C1 segment of cervical spinal cord (tissue), 14 donors: ENCODE measurements at regions not wholly inside any gene's neighbourhood (a gene's known extent, or its start where the extent isn't known, plus 50 kb on each side); places are given as distances from the start of the nearest gene placed in this dataset.

Experiments
- DNase-seq, 14 donors: peaks; one replicate each; lab custom pipeline; 2025; lab: John Stamatoyannopoulos, UW

GRCh38 chr15:93722165-93722564 lies 509.2 kb upstream of the MCTP2 start:
- no peak for DNase-seq

- DNase-seq = no peak
Observed at GRCh38 chr15:93720607-93721006, 510.8 kb upstream of the MCTP2 start.

- no peak for DNase-seq
Observed at GRCh38 chr15:93719921-93720351, 511.4 kb upstream of the MCTP2 start.

GRCh38 chr15:93716615-93717231 lies 514.6 kb upstream of the MCTP2 start:
- peak in 1 of 14 donors; percentile 15 for DNase-seq

- DNase-seq = no peak
Observed at GRCh38 chr15:93709708-93710107, 521.7 kb upstream of the MCTP2 start.

GRCh38 chr15:93708724-93709445 lies 522.5 kb upstream of the MCTP2 start:
- no peak for DNase-seq

- DNase-seq = no peak
Observed at GRCh38 chr15:93707751-93708150, 523.6 kb upstream of the MCTP2 start.

GRCh38 chr15:93706495-93707292 lies 524.7 kb upstream of the MCTP2 start:
- DNase-seq = no peak

GRCh38 chr15:93705753-93706455 lies 525.5 kb upstream of the MCTP2 start:
- no peak for DNase-seq

DNA sequence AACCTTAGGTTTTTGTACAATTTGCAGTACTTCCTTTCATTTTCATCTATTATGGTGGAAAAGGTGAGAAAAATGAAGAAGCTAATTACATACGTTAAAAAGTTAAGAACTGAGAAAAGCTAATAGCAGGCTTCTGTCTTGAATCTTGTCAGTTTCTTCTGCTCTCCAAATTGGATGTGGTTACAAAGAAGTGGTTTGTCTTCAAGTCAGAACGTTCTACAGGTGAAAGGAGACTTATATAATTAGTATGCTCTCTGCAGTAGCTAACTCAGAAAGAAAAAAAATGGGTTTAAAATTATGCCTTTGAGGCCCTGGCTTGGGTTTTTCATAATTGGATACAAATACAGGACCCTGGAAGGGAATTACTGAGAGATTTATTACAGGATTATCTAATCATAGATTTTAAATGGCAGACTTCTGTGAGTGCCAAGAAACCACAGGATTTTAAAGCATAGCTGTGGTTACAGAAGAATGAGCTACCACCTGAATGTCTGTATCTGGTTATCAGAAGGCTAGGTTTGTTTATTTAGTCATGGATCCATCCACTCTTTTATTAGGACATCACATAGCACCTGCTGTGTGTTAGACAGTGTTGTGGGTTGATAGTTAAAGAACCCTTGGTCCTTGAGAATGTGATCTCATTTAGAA lies 528.1 kb upstream of the MCTP2 start:
- DNase-seq = no peak

- DNase-seq = no peak
Observed at GRCh38 chr15:93700051-93700450, 531.3 kb upstream of the MCTP2 start.

DNA sequence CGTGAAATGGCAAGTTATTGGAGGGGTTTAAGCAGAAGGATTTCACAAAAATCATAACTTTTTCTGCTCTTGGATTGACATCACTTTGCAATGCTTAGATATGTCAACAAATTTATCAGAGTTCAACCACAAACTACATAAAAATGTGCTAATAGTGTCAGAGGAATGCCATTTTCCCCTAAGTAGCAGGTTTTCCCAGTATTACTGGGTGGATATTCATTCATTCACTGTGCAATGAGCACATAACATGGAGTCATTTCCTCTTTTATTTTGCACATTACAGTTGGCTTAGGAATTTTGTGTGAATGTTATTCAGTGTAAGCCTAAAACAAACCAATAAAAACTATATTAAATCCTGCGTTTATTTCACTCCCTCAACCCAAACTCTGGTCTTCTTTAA lies 537.3 kb upstream of the MCTP2 start:
- DNase-seq = no peak

DNA sequence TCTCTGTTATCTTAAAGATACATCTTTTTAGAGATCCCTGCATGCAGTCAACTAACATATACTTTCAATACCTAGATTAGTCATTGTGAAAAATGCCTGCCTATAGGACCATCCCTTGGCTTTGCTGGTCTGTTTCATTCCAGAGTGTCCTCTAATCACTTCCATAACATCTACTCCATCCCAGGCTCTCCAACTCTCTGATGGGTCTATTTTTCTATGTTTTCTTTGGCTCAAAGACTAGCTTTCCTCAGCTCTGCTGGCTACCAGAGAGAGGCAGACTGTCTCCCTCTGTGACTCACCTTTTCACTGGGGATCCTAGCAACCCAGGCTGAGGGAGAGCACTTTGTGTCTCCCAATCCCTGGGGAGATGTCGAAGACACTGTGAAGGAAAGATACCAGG lies 547.7 kb upstream of the MCTP2 start:
- no peak for DNase-seq

GRCh38 chr15:93671387-93671943 lies 559.9 kb upstream of the MCTP2 start:
- no peak for DNase-seq

DNA sequence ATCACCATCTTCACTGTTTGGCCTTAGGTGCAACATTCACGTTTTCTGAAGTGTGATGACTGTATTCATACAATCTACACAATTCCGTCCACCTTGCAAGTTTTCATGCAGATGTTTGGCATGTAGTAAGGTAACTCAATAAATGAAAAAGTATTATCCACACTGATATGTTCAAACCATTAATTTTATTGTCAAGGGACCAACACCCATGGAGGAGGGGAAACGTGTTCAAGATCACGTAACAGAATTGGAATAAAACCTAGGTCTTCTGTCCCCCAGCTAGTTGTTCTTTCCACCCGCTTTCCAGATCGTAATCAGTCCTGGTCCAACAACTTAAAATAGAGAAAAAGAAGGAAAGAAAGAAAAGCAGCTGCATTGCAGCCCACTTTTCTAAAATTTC lies 560.4 kb upstream of the MCTP2 start:
- no peak for DNase-seq

GRCh38 chr15:93664213-93664956 lies 567.0 kb upstream of the MCTP2 start:
- peak in 1 of 14 donors; percentile 0 for DNase-seq

DNA sequence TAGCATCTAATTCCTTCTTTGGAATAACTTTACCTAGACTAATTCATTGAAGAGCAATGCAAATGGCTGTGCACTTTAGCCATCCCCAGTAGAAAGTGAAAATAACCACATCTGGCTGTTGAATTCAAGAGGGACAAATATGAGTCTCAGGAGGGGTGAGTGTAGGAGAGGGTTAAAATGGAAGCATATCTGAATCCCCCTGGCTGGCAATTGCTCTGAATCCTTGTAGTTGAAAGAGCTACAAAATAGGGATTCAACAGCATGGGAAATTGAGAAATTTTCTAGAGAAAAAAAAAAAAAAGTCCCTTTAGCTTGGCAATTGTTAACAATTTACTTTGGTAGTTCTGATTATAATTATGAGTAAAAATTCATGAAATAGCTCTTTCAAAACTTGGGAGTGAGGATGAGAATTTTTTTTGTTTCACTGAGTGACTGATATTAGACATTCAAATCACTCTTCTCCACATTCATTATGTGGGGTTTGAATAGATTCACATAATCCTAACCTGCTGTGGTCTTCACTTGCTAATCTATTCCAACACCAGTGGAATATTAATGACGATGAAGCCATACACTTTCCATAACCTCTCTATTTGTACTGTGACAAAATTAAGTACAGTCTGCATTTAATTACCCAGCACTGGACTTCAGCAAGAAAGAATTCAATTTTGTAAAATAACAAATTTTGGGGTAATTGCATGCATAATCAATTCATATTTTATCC lies 569.0 kb upstream of the MCTP2 start:
- no peak for DNase-seq

GRCh38 chr15:93658026-93658816 lies 569.2 kb upstream of the RGMA start:
- DNase-seq = no peak

DNA sequence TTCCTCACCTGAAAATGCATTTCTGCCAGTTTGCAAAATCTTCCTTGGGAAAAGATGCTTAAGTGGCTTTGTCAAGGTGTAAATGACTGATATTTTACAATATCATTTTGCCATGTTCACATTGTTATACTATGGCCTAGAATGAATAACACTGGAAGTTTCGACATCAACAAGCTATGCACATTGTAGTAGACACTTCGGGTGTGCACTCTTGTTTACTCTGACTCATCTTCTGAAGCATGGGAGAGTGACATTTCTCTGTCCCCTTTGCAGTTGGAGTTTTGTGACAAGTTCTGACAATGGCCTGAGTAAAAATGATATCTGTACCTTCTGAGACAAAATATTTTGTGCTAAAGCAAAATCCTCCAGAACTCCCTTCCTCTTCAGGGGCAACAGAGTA lies 567.0 kb upstream of the RGMA start:
- no peak for DNase-seq
